ENCODE measurements at regions not wholly inside any gene's neighbourhood (a gene's known extent, or its start where the extent isn't known, plus 50 kb on each side); places are given as distances from the start of the nearest gene placed in this dataset.

- peak; percentile 34 for DNase-seq (ENCODE audit: low spot score)
- TF ChIP-seq, protein P1, sequence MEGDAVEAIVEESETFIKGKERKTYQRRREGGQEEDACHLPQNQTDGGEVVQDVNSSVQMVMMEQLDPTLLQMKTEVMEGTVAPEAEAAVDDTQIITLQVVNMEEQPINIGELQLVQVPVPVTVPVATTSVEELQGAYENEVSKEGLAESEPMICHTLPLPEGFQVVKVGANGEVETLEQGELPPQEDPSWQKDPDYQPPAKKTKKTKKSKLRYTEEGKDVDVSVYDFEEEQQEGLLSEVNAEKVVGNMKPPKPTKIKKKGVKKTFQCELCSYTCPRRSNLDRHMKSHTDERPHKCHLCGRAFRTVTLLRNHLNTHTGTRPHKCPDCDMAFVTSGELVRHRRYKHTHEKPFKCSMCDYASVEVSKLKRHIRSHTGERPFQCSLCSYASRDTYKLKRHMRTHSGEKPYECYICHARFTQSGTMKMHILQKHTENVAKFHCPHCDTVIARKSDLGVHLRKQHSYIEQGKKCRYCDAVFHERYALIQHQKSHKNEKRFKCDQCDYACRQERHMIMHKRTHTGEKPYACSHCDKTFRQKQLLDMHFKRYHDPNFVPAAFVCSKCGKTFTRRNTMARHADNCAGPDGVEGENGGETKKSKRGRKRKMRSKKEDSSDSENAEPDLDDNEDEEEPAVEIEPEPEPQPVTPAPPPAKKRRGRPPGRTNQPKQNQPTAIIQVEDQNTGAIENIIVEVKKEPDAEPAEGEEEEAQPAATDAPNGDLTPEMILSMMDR (IDR thresholded peaks at IDR 0.05; ENCODE audit: extremely low read depth, insufficient read depth, missing control alignments), result peak; percentile 78
- in situ Hi-C loops (cut with MboI; ENCODE audit: low pct_unique_long_range_greater_than_20kb, low sequenced_read_pairs, unreplicated experiment), result loop anchor here (25.0 kb wide), 1 partner anchor 228 kb away; no protein-coding TSS in a partner anchor
Measured at GRCh38 chr2:209334188-209335017, 89.4 kb upstream of the MAP2 start.

DNA sequence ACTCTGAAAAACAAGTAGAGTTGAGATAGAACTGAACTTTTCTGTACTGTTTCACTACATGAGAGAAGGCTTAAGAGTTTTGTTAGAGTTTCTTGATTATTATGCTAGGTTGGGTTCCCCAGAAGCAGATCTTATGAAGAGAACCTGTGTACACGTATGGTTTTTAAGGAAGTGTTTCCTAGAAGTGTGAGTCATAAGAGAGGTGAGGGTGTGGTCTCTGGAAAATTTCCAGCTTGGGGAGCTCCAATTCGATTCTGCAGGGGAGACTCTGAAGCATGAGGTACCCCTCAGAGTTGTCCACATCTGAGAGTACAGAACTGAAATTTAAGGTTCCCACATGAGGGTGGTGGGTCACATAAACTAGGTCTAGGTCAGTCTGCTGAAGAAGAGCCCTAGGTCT, 83.3 kb upstream of the MAP2 start:
- DNase-seq (ENCODE audit: low spot score), result no peak
- in situ Hi-C loops (cut with MboI; ENCODE audit: low pct_unique_long_range_greater_than_20kb, low sequenced_read_pairs, unreplicated experiment), result loop anchor here (25.0 kb wide), 1 partner anchor 222 kb away; no protein-coding TSS in a partner anchor
- TF ChIP-seq, protein P1 (IDR thresholded peaks at IDR 0.05; ENCODE audit: extremely low read depth, insufficient read depth, missing control alignments), result no peak

- no peak for DNase-seq (ENCODE audit: low spot score)
- TF ChIP-seq, protein P1 (IDR thresholded peaks at IDR 0.05; ENCODE audit: extremely low read depth, insufficient read depth, missing control alignments), result no peak
- in situ Hi-C loops (cut with MboI; ENCODE audit: low pct_unique_long_range_greater_than_20kb, low sequenced_read_pairs, unreplicated experiment), result loop anchor here (25.0 kb wide), 1 partner anchor 218 kb away; no protein-coding TSS in a partner anchor
Measured at GRCh38 chr2:209344349-209344748, 79.5 kb upstream of the MAP2 start.

DNA sequence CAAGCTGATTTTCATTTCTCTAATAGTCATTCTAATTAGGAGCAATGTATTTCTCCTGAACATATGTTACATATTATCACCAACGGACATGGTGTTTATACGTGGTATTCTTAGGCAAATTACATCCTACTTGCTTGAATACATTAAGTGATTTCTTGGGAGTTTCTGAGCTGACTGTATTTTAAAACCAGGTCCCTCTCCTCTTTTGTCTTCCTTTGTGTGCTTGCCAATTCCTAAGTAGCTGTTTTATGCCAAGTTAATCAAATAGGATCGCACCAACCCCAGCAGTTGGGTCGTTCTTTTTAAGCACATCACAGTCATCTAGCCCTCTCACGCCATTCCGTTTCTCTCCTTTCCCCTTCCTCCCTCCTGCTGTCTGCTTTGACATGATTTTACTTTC, 75.4 kb upstream of the MAP2 start:
- no peak for DNase-seq (ENCODE audit: low spot score)

GRCh38 chr2:209351636-209352035, 72.2 kb upstream of the MAP2 start:
- TF ChIP-seq, protein P1 (IDR thresholded peaks at IDR 0.05; ENCODE audit: extremely low read depth, insufficient read depth, missing control alignments), result no peak
- in situ Hi-C loops (cut with MboI; ENCODE audit: low pct_unique_long_range_greater_than_20kb, low sequenced_read_pairs, unreplicated experiment), result no loop called here
- DNase-seq (ENCODE audit: low spot score), result no peak

More for the DNA sequence above, 75.4 kb upstream of the MAP2 start:
- in situ Hi-C loops (cut with MboI; ENCODE audit: low pct_unique_long_range_greater_than_20kb, low sequenced_read_pairs, unreplicated experiment), result loop anchor here (25.0 kb wide), 1 partner anchor 214 kb away; no protein-coding TSS in a partner anchor
- TF ChIP-seq, protein P1 (IDR thresholded peaks at IDR 0.05; ENCODE audit: extremely low read depth, insufficient read depth, missing control alignments), result no peak

DNA sequence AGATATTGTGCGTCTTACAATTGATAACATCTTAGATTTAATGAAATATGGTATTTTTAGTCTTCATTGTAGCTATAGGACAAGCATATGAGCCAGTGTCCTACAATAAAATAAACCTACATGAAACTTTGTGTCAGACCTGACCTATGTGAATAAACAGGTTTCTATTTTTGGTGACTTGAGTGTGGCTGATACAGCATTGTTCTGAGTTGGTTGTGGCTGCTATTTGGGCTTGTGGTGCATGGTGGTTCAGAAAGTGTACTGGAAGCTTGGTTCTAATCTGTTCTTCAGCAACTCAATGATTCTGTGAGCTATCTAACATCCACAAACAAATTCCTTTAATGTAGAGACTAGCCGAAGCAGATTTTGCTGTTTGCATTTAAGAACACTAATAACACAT, 64.9 kb upstream of the MAP2 start:
- TF ChIP-seq, protein P1 (IDR thresholded peaks at IDR 0.05; ENCODE audit: extremely low read depth, insufficient read depth, missing control alignments), result no peak
- in situ Hi-C loops (cut with MboI; ENCODE audit: low pct_unique_long_range_greater_than_20kb, low sequenced_read_pairs, unreplicated experiment), result no loop called here
- DNase-seq (ENCODE audit: low spot score), result no peak

Measured in GM13977 (cell line).